HepG2 (cell line): ENCODE measurements at regions not wholly inside any gene's neighbourhood (a gene's known extent, or its start where the extent isn't known, plus 50 kb on each side); places are given as distances from the start of the nearest gene placed in this dataset.

Experiments used
- ATAC-seq: fragments of 200-7000 bp; cut with Tn5 transposase; 3 replicates; pipeline ENCODE4 v1.9.1; 2020; ENCODE audit warnings: mild to moderate bottlenecking, moderate library complexity
- BruUV-seq: library from RNA; stranded (reverse); fragments of 400-500 nt; replicated peaks from 2 replicates; lab custom pipeline; 2021; lab: Mats Ljungman, UMichigan
- CTCF ChIA-PET: fragments of 300-600 bp; formaldehyde crosslinking; extraction: SDS; loops from one replicate; lab custom pipeline; 2021; ENCODE audit warnings: low total read pairs, inconsistent platforms, low intra/inter-chr PET ratio; lab: Yijun Ruan, JAX
- POLR2A ChIA-PET: fragments of 350-600 bp; sonication (Branson Sonifier 250); formaldehyde crosslinking; loops from one replicate; lab custom pipeline; 2020; ENCODE audit warnings: antibody characterized with exemption, inconsistent platforms; lab: Yijun Ruan, JAX
- DNase-seq: peaks from one replicate; pipeline ENCODE4 v3.0.0-alpha.2; 2015; ENCODE audit warnings: low spot score
- FAIRE-seq: peaks from 3 replicates; lab custom pipeline; 2011; peaks lifted over from hg19 to GRCh38; lab: Jason Lieb, UNC
- H2AFZ ChIP-seq: one replicate; pipeline ENCODE4 v1.6.1; 2011; ENCODE audit warnings: low read length, inconsistent platforms
- H3K27ac ChIP-seq: fragments of 300-600 bp; 3 replicates; pipeline ENCODE4 v1.8.0; 2011; ENCODE audit warnings: mixed run types, mild to moderate bottlenecking, mixed read lengths, low read length, inconsistent platforms; ENCODE audit not compliant: insufficient read depth; ENCODE audit errors: extremely low read length
- H3K27me3 ChIP-seq, 2 experiments: fragments of 200-600 bp in 1 of 2; 2 replicates in 1 of 2; 3 replicates in 1 of 2; pipeline versions ENCODE4 v1.6.0 to v1.8.0; 2011; ENCODE audit warnings: low read length in 2 of 2, mild to moderate bottlenecking in 2 of 2, moderate library complexity in 2 of 2, inconsistent platforms in 1 of 2; ENCODE audit not compliant: insufficient read depth in 2 of 2, control insufficient read depth in 1 of 2
- H3K36me3 ChIP-seq, 2 experiments: fragments of 200-600 bp in 1 of 2; replicated peaks in 1 of 2; 2 replicates in 1 of 2; 3 replicates in 1 of 2; pipeline versions ENCODE4 v1.5.1 to v1.8.0; 2011; ENCODE audit warnings: low read length in 2 of 2, inconsistent platforms in 1 of 2; ENCODE audit not compliant: insufficient read depth in 2 of 2, control insufficient read depth in 1 of 2
- H3K4me1 ChIP-seq: 2 replicates; pipeline ENCODE4 v1.5.1; 2012; ENCODE audit warnings: low read length, inconsistent platforms; ENCODE audit not compliant: insufficient read depth
- H3K4me2 ChIP-seq: 2 replicates; pipeline ENCODE4 v1.6.0; 2011; ENCODE audit warnings: low read depth, low read length, inconsistent platforms
- H3K4me3 ChIP-seq, 3 experiments: fragments of 200-600 bp in 1 of 3; sonication (generic), shearing (Covaris generic) in 1 of 3; replicated peaks in 1 of 3; 2 replicates each; pipeline ENCODE4 v1.5.1; 2011 to 2016; ENCODE audit warnings: low read length in 3 of 3, inconsistent platforms in 2 of 3, low read depth in 2 of 3, mild to moderate bottlenecking in 2 of 3, control low read depth in 1 of 3, mixed read lengths in 1 of 3; ENCODE audit not compliant: insufficient read depth in 1 of 3
- H3K79me2 ChIP-seq: one replicate; pipeline ENCODE4 v1.6.1; 2011; ENCODE audit warnings: low read length, inconsistent platforms; ENCODE audit not compliant: insufficient read depth
- H3K9ac ChIP-seq: 2 replicates; pipeline ENCODE4 v1.6.0; 2011; ENCODE audit warnings: mild to moderate bottlenecking, low read depth, low read length, inconsistent platforms; ENCODE audit not compliant: insufficient read depth
- H3K9me3 ChIP-seq: 2 replicates; pipeline ENCODE4 v1.5.1; 2012; ENCODE audit warnings: mild to moderate bottlenecking, low read length
- H4K20me1 ChIP-seq: 2 replicates; pipeline ENCODE4 v1.6.0; 2011; ENCODE audit warnings: inconsistent platforms, mild to moderate bottlenecking, low read length, moderate library complexity; ENCODE audit not compliant: insufficient read depth
- ADNP ChIP-seq: sonication (generic); formaldehyde crosslinking; IDR thresholded peaks from 2 replicates; pipeline ENCODE4 v1.4.0; 2020; ENCODE audit warnings: missing genetic modification reagents
- HMG20B ChIP-seq: conservative IDR thresholded peaks from 2 replicates; pipeline ENCODE4 v1.6.1; 2016; ENCODE audit warnings: missing genetic modification reagents, missing compliant biosample characterization
- MIER2 ChIP-seq: IDR thresholded peaks from 2 replicates; pipeline ENCODE4 v1.6.1; 2016; ENCODE audit warnings: missing biosample characterization, missing genetic modification reagents
- MXD4 ChIP-seq: IDR thresholded peaks from 2 replicates; pipeline ENCODE4 v1.6.1; 2016; ENCODE audit warnings: mild to moderate bottlenecking, missing biosample characterization, missing genetic modification reagents
- NR0B2 ChIP-seq: sonication (generic); formaldehyde crosslinking; IDR thresholded peaks from 2 replicates; pipeline ENCODE4 v1.4.0; 2020; ENCODE audit warnings: mild to moderate bottlenecking, missing genetic modification reagents
- NR2C2 ChIP-seq: sonication (generic); formaldehyde crosslinking; IDR thresholded peaks from 2 replicates; pipeline ENCODE4 v1.4.0; 2020; ENCODE audit warnings: missing genetic modification reagents, mild to moderate bottlenecking, moderate library complexity, borderline replicate concordance
- PATZ1 ChIP-seq: sonication (generic); formaldehyde crosslinking; IDR thresholded peaks from 2 replicates; pipeline ENCODE4 v1.4.0; 2020; ENCODE audit warnings: missing genetic modification reagents
- PHF20 ChIP-seq: sonication (generic); formaldehyde crosslinking; IDR thresholded peaks from 2 replicates; pipeline ENCODE4 v1.5.0; 2020; ENCODE audit warnings: mild to moderate bottlenecking, missing genetic modification reagents
- SIX4 ChIP-seq: sonication (generic); formaldehyde crosslinking; IDR thresholded peaks from 2 replicates; pipeline ENCODE4 v1.4.0; 2020; ENCODE audit warnings: missing genetic modification reagents
- TBL1XR1 ChIP-seq: fragments of 150-350 bp; IDR thresholded peaks from 2 replicates; pipeline ENCODE4 v1.6.1; 2014; ENCODE audit warnings: borderline replicate concordance, low read length; ENCODE audit not compliant: partially characterized antibody
- TFDP1 ChIP-seq: IDR thresholded peaks from 2 replicates; pipeline ENCODE4 v1.6.1; 2016; ENCODE audit warnings: missing compliant biosample characterization, missing genetic modification reagents, borderline replicate concordance
- ZBTB37 ChIP-seq: sonication (generic); formaldehyde crosslinking; IDR thresholded peaks from 2 replicates; pipeline ENCODE4 v1.4.0; 2020; ENCODE audit warnings: mild to moderate bottlenecking, missing genetic modification reagents
- ZNF317 ChIP-seq: sonication (generic); formaldehyde crosslinking; IDR thresholded peaks from 2 replicates; pipeline ENCODE4 v1.5.0; 2020; ENCODE audit warnings: mild to moderate bottlenecking, missing genetic modification reagents
- ZNF547 ChIP-seq: sonication (generic); formaldehyde crosslinking; IDR thresholded peaks from 2 replicates; pipeline ENCODE4 v1.5.1; 2020; ENCODE audit warnings: mild to moderate bottlenecking, missing genetic modification reagents
- ZNF562 ChIP-seq: sonication (generic); formaldehyde crosslinking; IDR thresholded peaks from 2 replicates; pipeline ENCODE4 v1.8.0; 2022; ENCODE audit warnings: missing genetic modification reagents, borderline replicate concordance
- ZNF629 ChIP-seq: sonication (generic); formaldehyde crosslinking; conservative IDR thresholded peaks from 2 replicates; pipeline ENCODE4 v1.5.0; 2020; ENCODE audit warnings: missing genetic modification reagents
- ZNF816 ChIP-seq: sonication (generic); formaldehyde crosslinking; IDR thresholded peaks from 2 replicates; pipeline ENCODE4 v1.8.0; 2022; ENCODE audit warnings: missing genetic modification reagents, mild to moderate bottlenecking, borderline replicate concordance
- WGBS: methylation state at CpG from one replicate; pipeline ENCODE4 v1.1.6; 2017; ENCODE audit warnings: low lambda C conversion rate; 5-methylcytosine and 5-hydroxymethylcytosine counted together
- in situ Hi-C: cut with HindIII; loops from 2 replicates; pipeline ENCODE4 v1.10.0; 2017; ENCODE audit warnings: low pct_unique_long_range_greater_than_20kb; ENCODE audit not compliant: extremely low pct_ligation_motif_present
- intact Hi-C: fragments of 100-400 bp; cut with micrococcal nuclease; formaldehyde crosslinking; loops from one replicate; pipeline ENCODE4 v1.10.0; 2022; ENCODE audit not compliant: unreplicated experiment

GRCh38 chr5:174221946-174222345, 176.4 kb downstream of the NSG2 start (continued):
- TF ChIP-seq TFDP1 (CRISPR knock-in tag) = no peak
- no peak for TF ChIP-seq HMG20B (CRISPR knock-in tag)
- TF ChIP-seq MIER2 (CRISPR knock-in tag) = no peak
- no peak for TF ChIP-seq ZNF317
- no peak for TF ChIP-seq ZNF629 (CRISPR knock-in tag)
- TF ChIP-seq MXD4 = no peak
- TF ChIP-seq PHF20 = no peak
- TF ChIP-seq ADNP = no peak
- TF ChIP-seq NR2C2 (CRISPR knock-in tag) = no peak

- Histone ChIP-seq H3K79me2 (no peaks in the 10 kb centered on the region), H3K27me3 (peaks cover 1 to 7% of the 10 kb centered on the region in 2 experiments; a peak in 2 of 5 replicates), H3K4me1 (no peaks in the 10 kb centered on the region), H3K4me2 (no peak overlapping the region), H2AFZ (no peak overlapping the region), H3K9ac (no peak overlapping the region), H3K36me3 (no peaks in the 10 kb centered on the region), H3K4me3 (no peak overlapping the region), H4K20me1 (no peaks in the 10 kb centered on the region), H3K9me3 (no peaks in the 10 kb centered on the region), H3K27ac (no peak overlapping the region)
- no peak for FAIRE-seq
- CTCF ChIA-PET = no interaction called here
- POLR2A ChIA-PET = no interaction called here
- WGBS = 60% methylated on average over 3 of the region's 5 CpGs
- no peak for ATAC-seq
- DNase-seq = no peak
- intact Hi-C loops = no loop called here
- in situ Hi-C loops = no loop called here
- BruUV-seq = no TSS peak
- TF ChIP-seq ZNF562 (CRISPR knock-in tag) = no peak
- TF ChIP-seq ZBTB37 (CRISPR knock-in tag) = no peak
- no peak for TF ChIP-seq TBL1XR1
- no peak for TF ChIP-seq ZNF816
- no peak for TF ChIP-seq NR0B2 (CRISPR knock-in tag)
- TF ChIP-seq ZNF547 = no peak
- TF ChIP-seq PATZ1 (CRISPR knock-in tag) = no peak
- TF ChIP-seq SIX4 (CRISPR knock-in tag) = no peak
Measured at GRCh38 chr5:174222891-174223290, 177.4 kb downstream of the NSG2 start.
